RWPE1 (cell line): ENCODE measurements at regions not wholly inside any gene's neighbourhood (a gene's known extent, or its start where the extent isn't known, plus 50 kb on each side); places are given as distances from the start of the nearest gene placed in this dataset.

Source experiments
- CTCF ChIA-PET: fragments of 350-600 bp; sonication (Branson Sonifier 250); formaldehyde crosslinking; extraction: SDS; loops from one replicate; lab custom pipeline; 2021; lab: Yijun Ruan, JAX
- POLR2A ChIA-PET: fragments of 400-600 bp; formaldehyde crosslinking; extraction: SDS; loops from one replicate; lab custom pipeline; 2020; ENCODE audit warnings: antibody characterized with exemption; ENCODE audit not compliant: low non-redundant PET; lab: Yijun Ruan, JAX
- DNase-seq: peaks from one replicate; pipeline ENCODE4 v3.0.0; 2012; ENCODE audit warnings: low spot score
- H3K27ac ChIP-seq: fragments of 450-650 bp; 2 replicates; pipeline ENCODE4 v1.5.1; 2017
- CTCF ChIP-seq: fragments of 450-650 bp; conservative IDR thresholded peaks from 2 replicates; pipeline ENCODE4 v1.5.1; 2017; ENCODE audit warnings: low read depth, mild to moderate bottlenecking

GRCh38 chr12:83856803-83857202 lies 1055.8 kb downstream of the SLC6A15 start:
- CTCF ChIA-PET, result no interaction called here
- no peak for DNase-seq
- POLR2A ChIA-PET, result no interaction called here

GRCh38 chr12:83850531-83850930 lies 1062.1 kb downstream of the SLC6A15 start:
- ChIA-PET POLR2A (no interaction called here), CTCF (no interaction called here)
- TF ChIP-seq CTCF, result no peak
- DNase-seq, result no peak
- no peak overlapping the region for H3K27ac ChIP-seq

More at GRCh38 chr12:83856803-83857202, 1055.8 kb downstream of the SLC6A15 start:
- no peak for TF ChIP-seq CTCF
- no peak overlapping the region for H3K27ac ChIP-seq

- TF ChIP-seq CTCF, result no peak
- ChIA-PET CTCF (no interaction called here), POLR2A (no interaction called here)
- H3K27ac ChIP-seq, result no peak overlapping the region
- DNase-seq, result no peak
Measured at GRCh38 chr12:83848702-83849101, 1063.9 kb downstream of the SLC6A15 start.

- ChIA-PET POLR2A (no interaction called here), CTCF (no interaction called here)
- no peak overlapping the region for H3K27ac ChIP-seq
- no peak for DNase-seq
- TF ChIP-seq CTCF, result no peak
Measured at GRCh38 chr12:83843541-83843940, 1069.1 kb downstream of the SLC6A15 start.

GRCh38 chr12:83841620-83842019 lies 1071.0 kb downstream of the SLC6A15 start:
- no peak for DNase-seq
- no peak overlapping the region for H3K27ac ChIP-seq
- TF ChIP-seq CTCF, result no peak
- POLR2A ChIA-PET, result no interaction called here
- CTCF ChIA-PET, result no interaction called here

GRCh38 chr12:83827860-83828259 lies 1084.7 kb downstream of the SLC6A15 start:
- no peak for TF ChIP-seq CTCF
- ChIA-PET POLR2A (no interaction called here), CTCF (no interaction called here)
- H3K27ac ChIP-seq, result no peak overlapping the region
- no peak for DNase-seq

GRCh38 chr12:83827193-83827592 lies 1085.4 kb downstream of the SLC6A15 start:
- no peak overlapping the region for H3K27ac ChIP-seq
- CTCF ChIA-PET, result interaction anchor here (0.7 kb wide), 1 partner anchor 523 kb away, joined by 3 read pairs; no protein-coding TSS in a partner anchor
- POLR2A ChIA-PET, result no interaction called here
- no peak for TF ChIP-seq CTCF
- DNase-seq, result no peak
